Keratinocyte (primary cell): ENCODE measurements at regions not wholly inside any gene's neighbourhood (a gene's known extent, or its start where the extent isn't known, plus 50 kb on each side); places are given as distances from the start of the nearest gene placed in this dataset.

Experiments
- DNase-seq: peaks from one replicate; pipeline ENCODE4 v3.0.0-alpha.2; 2011; ENCODE audit warnings: low read depth, missing footprints, low spot score
- FAIRE-seq: peaks from 2 replicates; lab custom pipeline; 2011; peaks lifted over from hg19 to GRCh38; lab: Jason Lieb, UNC
- H2AFZ ChIP-seq: 2 replicates; pipeline ENCODE4 v1.6.0; 2012; ENCODE audit warnings: low read length, control low read depth, inconsistent platforms; ENCODE audit not compliant: control insufficient read depth
- H3K27ac ChIP-seq: 2 replicates; pipeline ENCODE4 v1.5.1; 2011; ENCODE audit warnings: low read length; ENCODE audit not compliant: control insufficient read depth, insufficient read depth
- H3K27me3 ChIP-seq: 3 replicates; pipeline ENCODE4 v1.6.0; 2011; ENCODE audit warnings: low read length; ENCODE audit not compliant: control insufficient read depth, insufficient read depth; ENCODE audit errors: extremely low read depth
- H3K36me3 ChIP-seq, 2 experiments: 2 replicates in 1 of 2; 3 replicates in 1 of 2; pipeline ENCODE4 v1.5.1; 2011; ENCODE audit warnings: low read length in 2 of 2, mild to moderate bottlenecking in 1 of 2; ENCODE audit not compliant: control insufficient read depth in 2 of 2, insufficient read depth in 2 of 2; ENCODE audit errors: extremely low read depth in 1 of 2
- H3K4me1 ChIP-seq: 3 replicates; pipeline ENCODE4 v1.5.1; 2011; ENCODE audit warnings: low read length; ENCODE audit not compliant: control insufficient read depth, insufficient read depth; ENCODE audit errors: extremely low read depth
- H3K4me2 ChIP-seq: 3 replicates; pipeline ENCODE4 v1.6.0; 2011; ENCODE audit warnings: low read depth, low read length; ENCODE audit not compliant: control insufficient read depth, insufficient read depth; ENCODE audit errors: extremely low read depth
- H3K4me3 ChIP-seq, 3 experiments: fragments of 200-600 bp in 1 of 3; sonication (generic) in 1 of 3; 2 replicates in 2 of 3; 3 replicates in 1 of 3; pipeline ENCODE4 v1.5.1; 2011 to 2016; ENCODE audit warnings: low read length in 3 of 3, mild to moderate bottlenecking in 3 of 3, control low read depth in 2 of 3, inconsistent platforms in 1 of 3, low read depth in 1 of 3, mixed read lengths in 1 of 3, mixed run types in 1 of 3, moderate library complexity in 1 of 3; ENCODE audit not compliant: control insufficient read depth in 2 of 3, insufficient read depth in 2 of 3; ENCODE audit errors: extremely low read depth in 1 of 3
- H3K79me2 ChIP-seq: 2 replicates; pipeline ENCODE4 v1.6.0; 2012; ENCODE audit warnings: low read length; ENCODE audit not compliant: control insufficient read depth, insufficient read depth
- H3K9ac ChIP-seq: 3 replicates; pipeline ENCODE4 v1.6.0; 2011; ENCODE audit warnings: low read length; ENCODE audit not compliant: control insufficient read depth, insufficient read depth; ENCODE audit errors: extremely low read depth
- H3K9me1 ChIP-seq: 3 replicates; pipeline ENCODE4 v1.6.0; 2011; ENCODE audit warnings: low read length; ENCODE audit not compliant: control insufficient read depth, insufficient read depth; ENCODE audit errors: extremely low read depth
- H3K9me3 ChIP-seq: 2 replicates; pipeline ENCODE4 v1.5.1; 2012; ENCODE audit warnings: low read depth, low read length; ENCODE audit not compliant: control insufficient read depth
- H4K20me1 ChIP-seq: 3 replicates; pipeline ENCODE4 v1.6.0; 2011; ENCODE audit warnings: low read length; ENCODE audit not compliant: control insufficient read depth, insufficient read depth; ENCODE audit errors: extremely low read depth
- CTCF ChIP-seq, 3 experiments: IDR thresholded peaks in 1 of 3; conservative IDR thresholded peaks in 1 of 3; optimal IDR thresholded peaks in 1 of 3; 2 replicates in 2 of 3; 3 replicates in 1 of 3; pipeline versions ENCODE3 to v1.5.1; 2011; ENCODE audit warnings: low read length in 3 of 3, mild to moderate bottlenecking in 3 of 3, moderate library complexity in 2 of 3, control low read depth in 1 of 3, inconsistent platforms in 1 of 3; ENCODE audit not compliant: insufficient read depth in 2 of 3; ENCODE audit errors: extremely low read depth in 1 of 3
- EZH2 ChIP-seq: IDR thresholded peaks from one replicate; pipeline ENCODE4 v1.6.1; 2012; ENCODE audit warnings: inconsistent platforms, mild to moderate bottlenecking, low read length, moderate library complexity
- dilution Hi-C: fragments of 300-500 bp; cut with MboI; formaldehyde crosslinking; loops from one replicate; pipeline ENCODE4 v1.7.0; 2020; ENCODE audit warnings: low sequenced_read_pairs; ENCODE audit not compliant: extremely low pct_ligation_motif_present

DNA sequence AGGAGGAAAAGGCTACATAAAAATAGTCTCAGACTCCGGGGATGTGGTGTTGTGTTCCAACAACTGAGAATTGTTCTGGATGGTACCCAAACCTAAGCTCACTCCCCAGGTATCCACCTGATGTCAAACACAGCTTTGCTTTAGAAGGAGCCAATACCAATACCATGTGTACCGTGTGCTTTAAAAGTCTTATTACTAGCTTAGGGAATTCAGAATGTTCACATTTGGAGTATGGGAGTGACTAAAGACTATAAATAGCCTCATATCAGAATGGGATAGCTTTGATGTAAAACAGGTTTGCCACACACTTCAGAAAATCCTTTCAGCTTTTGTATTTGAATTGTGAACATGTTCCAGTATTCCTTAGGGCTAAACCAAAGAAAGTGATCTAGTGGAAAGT lies 248.7 kb upstream of the ARHGAP42 start:
- Histone ChIP-seq H3K79me2 (no peaks in the 10 kb centered on the region), H3K4me3 (no peak overlapping the region), H3K4me1 (no peaks in the 10 kb centered on the region), H3K9ac (no peak overlapping the region), H3K36me3 (no peaks in the 10 kb centered on the region), H3K27me3 (no peaks in the 10 kb centered on the region), H3K4me2 (no peak overlapping the region), H3K9me3 (no peaks in the 10 kb centered on the region), H3K9me1 (no peaks in the 10 kb centered on the region), H4K20me1 (no peaks in the 10 kb centered on the region), H3K27ac (no peak overlapping the region), H2AFZ (no peak overlapping the region)
- FAIRE-seq (no peak), DNase-seq (no peak)
- dilution Hi-C loops = no loop called here
- no peak for TF ChIP-seq EZH2
- TF ChIP-seq CTCF (optimal IDR thresholded peaks at IDR 0.05 in 1 of 3, IDR thresholded peaks at IDR 0.05 in 1 of 3, conservative IDR thresholded peaks at IDR 0.05 in 1 of 3; ENCODE audit: extremely low read depth in 1 of 3, insufficient read depth in 2 of 3, low read length in 3 of 3) = no peak

DNA sequence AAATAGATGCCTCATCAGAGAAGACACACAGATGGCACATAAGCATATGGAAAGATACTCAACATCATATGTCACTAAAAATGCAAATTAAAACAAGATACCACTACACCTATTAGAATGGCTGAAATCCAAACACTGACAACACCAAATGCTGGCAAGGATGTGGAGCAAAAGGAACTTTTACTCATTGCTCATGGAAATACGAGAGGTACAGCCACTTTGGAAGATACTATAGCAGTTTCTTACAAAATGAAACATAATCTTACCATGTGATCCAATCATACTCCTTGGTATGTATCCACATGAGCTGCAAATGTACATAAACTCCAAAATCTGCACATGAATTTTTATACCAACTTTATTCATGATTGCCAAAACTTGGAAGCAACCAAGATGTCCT lies 246.0 kb upstream of the ARHGAP42 start:
- Histone ChIP-seq H2AFZ (no peak overlapping the region), H3K4me1 (no peaks in the 10 kb centered on the region), H3K36me3 (no peaks in the 10 kb centered on the region), H3K27me3 (no peaks in the 10 kb centered on the region), H3K9me1 (no peaks in the 10 kb centered on the region), H3K79me2 (no peaks in the 10 kb centered on the region), H3K9ac (no peak overlapping the region), H4K20me1 (no peaks in the 10 kb centered on the region), H3K27ac (no peak overlapping the region), H3K4me2 (no peak overlapping the region), H3K4me3 (no peak overlapping the region), H3K9me3 (no peaks in the 10 kb centered on the region)
- dilution Hi-C loops = no loop called here
- no peak for DNase-seq
- no peak for TF ChIP-seq CTCF (optimal IDR thresholded peaks at IDR 0.05 in 1 of 3, IDR thresholded peaks at IDR 0.05 in 1 of 3, conservative IDR thresholded peaks at IDR 0.05 in 1 of 3; ENCODE audit: extremely low read depth in 1 of 3, insufficient read depth in 2 of 3, low read length in 3 of 3)
- TF ChIP-seq EZH2 = no peak
- FAIRE-seq = no peak
